Thyroid gland (tissue), 4 donors: ENCODE measurements at regions not wholly inside any gene's neighbourhood (a gene's known extent, or its start where the extent isn't known, plus 50 kb on each side); places are given as distances from the start of the nearest gene placed in this dataset.

ENCODE experiments used
- POLR2A ChIP-seq, 2 donors: fragments of 450-650 bp; IDR thresholded peaks; one replicate each; pipeline ENCODE4 v1.6.1; 2017; ENCODE audit warnings: antibody characterized with exemption in 2 of 2, mild to moderate bottlenecking in 2 of 2, moderate library complexity in 1 of 2
- TF ChIP-seq, protein P1 (sequence below), 6 experiments: fragments of 200-600 bp in 3 of 6; fragments of 450-650 bp in 3 of 6; sonication (generic) in 3 of 6; IDR thresholded peaks; one replicate each; pipeline ENCODE4 v1.5.1; 2016 to 2019; ENCODE audit warnings: antibody characterized with exemption in 6 of 6, mild to moderate bottlenecking in 2 of 6, inconsistent platforms in 1 of 6, moderate library complexity in 1 of 6

DNA sequence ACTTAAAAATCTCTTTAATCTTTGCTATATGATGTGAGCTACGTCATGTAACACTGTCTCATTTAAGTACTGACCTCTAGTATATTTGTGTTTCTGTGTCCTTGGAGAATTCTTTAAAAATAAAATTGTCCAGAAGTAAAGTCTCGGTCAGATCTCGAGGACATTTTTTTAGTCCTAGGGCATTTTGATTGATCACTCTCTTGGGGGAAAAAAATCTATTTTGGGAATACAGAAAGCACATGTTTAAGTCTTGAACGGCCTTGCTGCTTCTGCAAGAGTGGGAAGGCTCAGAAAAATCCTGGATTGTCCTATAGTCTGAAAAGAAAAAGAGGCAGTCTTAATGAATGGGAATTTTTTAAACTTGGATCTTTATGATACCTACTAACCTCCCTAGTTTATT, 234.3 kb downstream of the UTRN start:
- TF ChIP-seq, protein P1, sequence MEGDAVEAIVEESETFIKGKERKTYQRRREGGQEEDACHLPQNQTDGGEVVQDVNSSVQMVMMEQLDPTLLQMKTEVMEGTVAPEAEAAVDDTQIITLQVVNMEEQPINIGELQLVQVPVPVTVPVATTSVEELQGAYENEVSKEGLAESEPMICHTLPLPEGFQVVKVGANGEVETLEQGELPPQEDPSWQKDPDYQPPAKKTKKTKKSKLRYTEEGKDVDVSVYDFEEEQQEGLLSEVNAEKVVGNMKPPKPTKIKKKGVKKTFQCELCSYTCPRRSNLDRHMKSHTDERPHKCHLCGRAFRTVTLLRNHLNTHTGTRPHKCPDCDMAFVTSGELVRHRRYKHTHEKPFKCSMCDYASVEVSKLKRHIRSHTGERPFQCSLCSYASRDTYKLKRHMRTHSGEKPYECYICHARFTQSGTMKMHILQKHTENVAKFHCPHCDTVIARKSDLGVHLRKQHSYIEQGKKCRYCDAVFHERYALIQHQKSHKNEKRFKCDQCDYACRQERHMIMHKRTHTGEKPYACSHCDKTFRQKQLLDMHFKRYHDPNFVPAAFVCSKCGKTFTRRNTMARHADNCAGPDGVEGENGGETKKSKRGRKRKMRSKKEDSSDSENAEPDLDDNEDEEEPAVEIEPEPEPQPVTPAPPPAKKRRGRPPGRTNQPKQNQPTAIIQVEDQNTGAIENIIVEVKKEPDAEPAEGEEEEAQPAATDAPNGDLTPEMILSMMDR (IDR thresholded peaks at IDR 0.05): no peak
- TF ChIP-seq POLR2A (IDR thresholded peaks at IDR 0.05): no peak
